ENCODE measurements at regions not wholly inside any gene's neighbourhood (a gene's known extent, or its start where the extent isn't known, plus 50 kb on each side); places are given as distances from the start of the nearest gene placed in this dataset.

- Histone ChIP-seq H3K27ac (ENCODE audit: low read depth in 2 of 2, low read length in 1 of 2) (no peak overlapping the region), H3K4me3 (ENCODE audit: low read depth in 1 of 2, low read length in 2 of 2) (no peak overlapping the region), H3K4me1 (ENCODE audit: control insufficient read depth in 2 of 2, insufficient read depth in 2 of 2, low read length in 1 of 2) (no peaks in the 10 kb centered on the region), H3K9me3 (ENCODE audit: control insufficient read depth in 2 of 2, insufficient read depth in 1 of 2, low read depth in 1 of 2, low read length in 1 of 2) (no peaks in the 10 kb centered on the region), H3K27me3 (ENCODE audit: control insufficient read depth in 1 of 2, insufficient read depth in 2 of 2, low read length in 2 of 2) (no peaks in the 10 kb centered on the region), H3K36me3 (ENCODE audit: control insufficient read depth in 2 of 2, insufficient read depth in 2 of 2, low read length in 1 of 2) (no peaks in the 10 kb centered on the region)
- 75 to 79% methylated on average over 5 of the region's 5 CpGs for WGBS, 2 donors
Observed at GRCh38 chr11:119936426-119936825, 201.5 kb downstream of the TRIM29 start.

DNA sequence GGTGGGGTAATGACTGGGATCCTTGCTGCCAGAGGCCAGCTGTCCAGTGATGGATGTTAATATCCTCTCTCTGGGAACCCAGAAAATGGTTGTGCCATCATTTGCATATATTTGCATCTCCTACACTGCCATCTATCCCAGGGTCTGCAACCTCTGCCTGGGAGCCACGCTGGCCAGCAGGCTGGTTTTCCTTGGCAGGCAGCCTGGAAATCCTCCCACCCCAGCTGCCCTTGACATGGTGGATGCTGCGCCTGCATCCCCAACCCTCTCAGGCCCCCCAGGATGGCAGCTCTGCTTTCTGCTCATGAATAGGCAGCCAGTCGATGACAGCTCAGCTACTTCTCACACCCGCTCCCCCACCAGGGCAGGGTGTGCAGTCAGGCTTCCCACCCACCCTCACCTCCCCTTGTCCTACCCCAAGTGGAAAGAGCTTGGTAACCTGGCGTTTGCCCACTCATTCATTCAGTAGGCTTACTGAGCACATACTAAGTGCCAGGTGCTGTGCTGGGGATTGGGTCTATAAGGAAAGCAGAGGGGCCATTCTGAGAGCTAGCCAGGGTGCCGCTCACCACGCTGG is 202.5 kb downstream of the TRIM29 start:
- no peaks in the 10 kb centered on the region for H3K36me3 ChIP-seq (ENCODE audit: control insufficient read depth in 2 of 2, insufficient read depth in 2 of 2, low read length in 1 of 2)
- no peaks in the 10 kb centered on the region for H3K9me3 ChIP-seq (ENCODE audit: control insufficient read depth in 2 of 2, insufficient read depth in 1 of 2, low read depth in 1 of 2, low read length in 1 of 2)
- H3K27ac ChIP-seq (ENCODE audit: low read depth in 2 of 2, low read length in 1 of 2): no peak overlapping the region
- WGBS, 2 donors: 80 to 84% methylated on average over 7 of the region's 7 CpGs
- no peaks in the 10 kb centered on the region for H3K4me1 ChIP-seq (ENCODE audit: control insufficient read depth in 2 of 2, insufficient read depth in 2 of 2, low read length in 1 of 2)
- H3K4me3 ChIP-seq (ENCODE audit: low read depth in 1 of 2, low read length in 2 of 2): no peak overlapping the region
- H3K27me3 ChIP-seq (ENCODE audit: control insufficient read depth in 1 of 2, insufficient read depth in 2 of 2, low read length in 2 of 2): no peaks in the 10 kb centered on the region

DNA sequence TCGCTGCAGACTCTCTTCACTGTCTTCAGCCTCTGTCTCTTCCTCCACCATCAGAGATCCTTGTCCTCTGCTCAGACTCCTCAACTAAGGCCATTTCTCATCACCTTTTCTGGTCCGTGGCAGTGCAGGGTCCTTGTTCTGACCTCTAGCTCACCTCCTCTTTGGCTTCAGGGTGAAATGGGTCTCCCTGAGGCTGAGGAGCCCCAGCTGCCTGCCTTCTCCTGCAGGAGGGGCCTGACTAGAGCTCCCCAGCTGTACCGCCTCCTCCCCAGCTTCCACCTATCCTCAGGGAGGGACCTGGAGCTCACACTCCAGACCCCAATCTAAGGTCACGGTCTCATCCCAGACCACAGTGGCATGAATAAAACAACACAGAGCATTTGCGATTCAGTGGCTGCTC is 203.0 kb downstream of the TRIM29 start:
- Histone ChIP-seq H3K27me3 (ENCODE audit: control insufficient read depth in 1 of 2, insufficient read depth in 2 of 2, low read length in 2 of 2) (no peaks in the 10 kb centered on the region), H3K4me1 (ENCODE audit: control insufficient read depth in 2 of 2, insufficient read depth in 2 of 2, low read length in 1 of 2) (no peaks in the 10 kb centered on the region), H3K27ac (ENCODE audit: low read depth in 2 of 2, low read length in 1 of 2) (no peak overlapping the region), H3K4me3 (ENCODE audit: low read depth in 1 of 2, low read length in 2 of 2) (no peak overlapping the region), H3K9me3 (ENCODE audit: control insufficient read depth in 2 of 2, insufficient read depth in 1 of 2, low read depth in 1 of 2, low read length in 1 of 2) (no peaks in the 10 kb centered on the region), H3K36me3 (ENCODE audit: control insufficient read depth in 2 of 2, insufficient read depth in 2 of 2, low read length in 1 of 2) (no peaks in the 10 kb centered on the region)
- WGBS, 2 donors: 79 to 86% methylated on average over 5 of the region's 5 CpGs

- 86 to 92% methylated on average over 4 of the region's 4 CpGs for WGBS, 2 donors
- Histone ChIP-seq H3K4me1 (ENCODE audit: control insufficient read depth in 2 of 2, insufficient read depth in 2 of 2, low read length in 1 of 2) (no peaks in the 10 kb centered on the region), H3K36me3 (ENCODE audit: control insufficient read depth in 2 of 2, insufficient read depth in 2 of 2, low read length in 1 of 2) (no peaks in the 10 kb centered on the region), H3K27me3 (ENCODE audit: control insufficient read depth in 1 of 2, insufficient read depth in 2 of 2, low read length in 2 of 2) (no peaks in the 10 kb centered on the region), H3K9me3 (ENCODE audit: control insufficient read depth in 2 of 2, insufficient read depth in 1 of 2, low read depth in 1 of 2, low read length in 1 of 2) (no peaks in the 10 kb centered on the region), H3K27ac (ENCODE audit: low read depth in 2 of 2, low read length in 1 of 2) (no peak overlapping the region), H3K4me3 (ENCODE audit: low read depth in 1 of 2, low read length in 2 of 2) (no peak overlapping the region)
Observed at GRCh38 chr11:119934267-119934666, 203.6 kb downstream of the TRIM29 start.

GRCh38 chr11:119933584-119933983 is 204.3 kb downstream of the TRIM29 start:
- H3K27me3 ChIP-seq (ENCODE audit: control insufficient read depth in 1 of 2, insufficient read depth in 2 of 2, low read length in 2 of 2): no peaks in the 10 kb centered on the region
- no peak overlapping the region for H3K4me3 ChIP-seq (ENCODE audit: low read depth in 1 of 2, low read length in 2 of 2)
- H3K4me1 ChIP-seq (ENCODE audit: control insufficient read depth in 2 of 2, insufficient read depth in 2 of 2, low read length in 1 of 2): no peaks in the 10 kb centered on the region
- WGBS, 2 donors: 44 to 46% methylated on average over 5 of the region's 5 CpGs
- H3K9me3 ChIP-seq (ENCODE audit: control insufficient read depth in 2 of 2, insufficient read depth in 1 of 2, low read depth in 1 of 2, low read length in 1 of 2): no peaks in the 10 kb centered on the region
- no peak overlapping the region for H3K27ac ChIP-seq (ENCODE audit: low read depth in 2 of 2, low read length in 1 of 2)
- H3K36me3 ChIP-seq (ENCODE audit: control insufficient read depth in 2 of 2, insufficient read depth in 2 of 2, low read length in 1 of 2): no peaks in the 10 kb centered on the region

DNA sequence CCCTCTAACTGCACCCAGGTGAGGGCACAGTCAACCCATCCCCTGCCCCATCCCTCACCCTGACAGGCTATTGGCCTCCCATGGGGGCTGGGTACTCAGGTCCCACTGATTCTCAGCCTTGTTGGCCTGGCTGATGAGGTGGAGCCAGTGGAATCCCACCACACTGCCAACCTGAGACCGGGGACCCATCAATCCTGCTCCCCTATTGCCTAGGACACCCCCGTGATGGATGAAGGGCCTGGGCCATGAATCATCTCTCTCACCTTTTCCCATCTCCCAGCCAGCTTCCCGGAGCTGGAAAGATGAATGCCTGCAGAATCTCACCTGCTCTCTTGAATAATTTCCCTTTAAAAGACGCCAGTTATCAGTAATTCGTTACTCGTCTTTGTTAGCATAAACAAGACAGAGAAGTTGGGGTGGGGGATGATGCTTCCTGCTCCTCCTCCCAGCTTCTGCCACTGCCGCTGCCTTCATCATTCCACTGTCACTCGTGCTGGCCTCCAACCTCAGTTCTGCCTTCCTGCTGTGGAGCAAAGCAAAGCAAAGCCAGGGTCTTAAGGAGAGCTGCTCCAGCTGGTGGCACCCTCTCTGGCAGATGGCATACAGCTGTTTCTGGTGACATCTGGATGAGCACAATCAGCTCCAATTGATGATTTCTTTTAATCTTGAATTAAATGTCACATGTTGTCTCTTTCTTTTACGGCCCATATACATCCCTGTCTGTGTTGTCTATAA is 204.0 kb upstream of the NECTIN1 start:
- H3K36me3 ChIP-seq (ENCODE audit: control insufficient read depth in 2 of 2, insufficient read depth in 2 of 2, low read length in 1 of 2): no peaks in the 10 kb centered on the region
- WGBS, 2 donors: 54 to 61% methylated on average over 9 of the region's 9 CpGs
- no peaks in the 10 kb centered on the region for H3K27me3 ChIP-seq (ENCODE audit: control insufficient read depth in 1 of 2, insufficient read depth in 2 of 2, low read length in 2 of 2)
- no peaks in the 10 kb centered on the region for H3K4me1 ChIP-seq (ENCODE audit: control insufficient read depth in 2 of 2, insufficient read depth in 2 of 2, low read length in 1 of 2)
- no peak overlapping the region for H3K27ac ChIP-seq (ENCODE audit: low read depth in 2 of 2, low read length in 1 of 2)
- no peak overlapping the region for H3K4me3 ChIP-seq (ENCODE audit: low read depth in 1 of 2, low read length in 2 of 2)
- no peaks in the 10 kb centered on the region for H3K9me3 ChIP-seq (ENCODE audit: control insufficient read depth in 2 of 2, insufficient read depth in 1 of 2, low read depth in 1 of 2, low read length in 1 of 2)

DNA sequence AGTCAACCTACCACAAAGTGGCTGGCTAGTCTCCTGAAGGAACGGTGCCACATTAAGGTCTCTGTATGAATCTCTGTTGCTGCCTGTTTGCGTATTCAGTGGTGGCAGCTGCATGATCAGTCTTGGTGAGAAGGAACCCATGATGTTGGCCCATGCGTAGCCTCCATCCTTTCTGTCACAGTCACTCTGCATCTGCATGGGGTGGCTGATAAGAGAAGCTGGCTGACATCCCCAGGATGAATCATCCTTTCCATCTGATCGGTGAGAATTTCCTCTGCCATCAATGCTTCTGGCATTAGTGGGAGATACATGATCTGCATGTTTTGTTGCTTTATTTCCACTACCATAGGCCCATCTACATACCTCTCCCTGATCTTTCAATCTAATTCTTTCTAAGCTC is 199.0 kb upstream of the NECTIN1 start:
- Histone ChIP-seq H3K27ac (ENCODE audit: low read depth in 2 of 2, low read length in 1 of 2) (no peak overlapping the region), H3K36me3 (ENCODE audit: control insufficient read depth in 2 of 2, insufficient read depth in 2 of 2, low read length in 1 of 2) (no peaks in the 10 kb centered on the region), H3K9me3 (ENCODE audit: control insufficient read depth in 2 of 2, insufficient read depth in 1 of 2, low read depth in 1 of 2, low read length in 1 of 2) (no peaks in the 10 kb centered on the region), H3K4me3 (ENCODE audit: low read depth in 1 of 2, low read length in 2 of 2) (no peak overlapping the region), H3K4me1 (ENCODE audit: control insufficient read depth in 2 of 2, insufficient read depth in 2 of 2, low read length in 1 of 2) (no peaks in the 10 kb centered on the region), H3K27me3 (ENCODE audit: control insufficient read depth in 1 of 2, insufficient read depth in 2 of 2, low read length in 2 of 2) (no peaks in the 10 kb centered on the region)
- 77 to 79% methylated on average over 4 of the region's 4 CpGs for WGBS, 2 donors

- H3K27me3 ChIP-seq (ENCODE audit: control insufficient read depth in 1 of 2, insufficient read depth in 2 of 2, low read length in 2 of 2): no peaks in the 10 kb centered on the region
- no peak overlapping the region for H3K4me3 ChIP-seq (ENCODE audit: low read depth in 1 of 2, low read length in 2 of 2)
- WGBS, 2 donors: 72 to 79% methylated on average over 5 of the region's 5 CpGs
- H3K36me3 ChIP-seq (ENCODE audit: control insufficient read depth in 2 of 2, insufficient read depth in 2 of 2, low read length in 1 of 2): no peaks in the 10 kb centered on the region
- H3K27ac ChIP-seq (ENCODE audit: low read depth in 2 of 2, low read length in 1 of 2): no peak overlapping the region
- H3K9me3 ChIP-seq (ENCODE audit: control insufficient read depth in 2 of 2, insufficient read depth in 1 of 2, low read depth in 1 of 2, low read length in 1 of 2): no peaks in the 10 kb centered on the region
- H3K4me1 ChIP-seq (ENCODE audit: control insufficient read depth in 2 of 2, insufficient read depth in 2 of 2, low read length in 1 of 2): no peaks in the 10 kb centered on the region
Observed at GRCh38 chr11:119924017-119924416, 195.0 kb upstream of the NECTIN1 start.

GRCh38 chr11:119921571-119921970 is 192.6 kb upstream of the NECTIN1 start:
- Histone ChIP-seq H3K27me3 (ENCODE audit: control insufficient read depth in 1 of 2, insufficient read depth in 2 of 2, low read length in 2 of 2) (no peaks in the 10 kb centered on the region), H3K27ac (ENCODE audit: low read depth in 2 of 2, low read length in 1 of 2) (no peak overlapping the region), H3K4me1 (ENCODE audit: control insufficient read depth in 2 of 2, insufficient read depth in 2 of 2, low read length in 1 of 2) (no peaks in the 10 kb centered on the region), H3K9me3 (ENCODE audit: control insufficient read depth in 2 of 2, insufficient read depth in 1 of 2, low read depth in 1 of 2, low read length in 1 of 2) (no peaks in the 10 kb centered on the region), H3K36me3 (ENCODE audit: control insufficient read depth in 2 of 2, insufficient read depth in 2 of 2, low read length in 1 of 2) (no peaks in the 10 kb centered on the region), H3K4me3 (ENCODE audit: low read depth in 1 of 2, low read length in 2 of 2) (no peak overlapping the region)
- 89 to 92% methylated on average over 7 to 8 of the region's 8 CpGs for WGBS, 2 donors
